Stimulated activated CD4-positive, alpha-beta T cell treated with anti-CD3 and anti-CD28 coated beads, Interleukin-4, amount 100 ng/mL, for 48 hours (primary cell): ENCODE measurements at regions not wholly inside any gene's neighbourhood (a gene's known extent, or its start where the extent isn't known, plus 50 kb on each side); places are given as distances from the start of the nearest gene placed in this dataset.

Source experiments
- DNase-seq, 2 donors: peaks; one replicate each; pipeline ENCODE4 v3.0.0-alpha.2; 2020; ENCODE audit warnings: low read depth in 2 of 2

DNA sequence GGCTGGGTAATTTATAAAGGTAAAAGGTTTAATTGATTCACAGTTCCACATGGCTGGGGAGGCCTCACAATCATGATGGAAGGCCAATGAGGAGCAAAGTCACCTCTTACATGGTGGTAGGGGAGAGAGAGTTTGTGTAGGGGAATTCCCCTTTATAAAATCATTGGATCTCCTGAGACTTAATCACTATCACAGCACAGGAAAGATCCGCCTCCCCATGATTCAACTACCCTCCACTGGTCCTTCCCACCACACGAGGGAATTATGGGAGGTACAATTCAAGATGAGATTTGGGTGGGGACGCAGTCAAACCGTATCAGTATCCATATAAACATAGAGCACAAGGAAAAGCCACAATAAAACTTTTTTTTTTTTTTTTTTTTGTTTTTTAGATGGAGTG, 172.6 kb upstream of the PIEZO2 start:
- DNase-seq: no peak

GRCh38 chr18:11320986-11321385, 171.6 kb upstream of the PIEZO2 start:
- no peak for DNase-seq

GRCh38 chr18:11316546-11316945, 167.2 kb upstream of the PIEZO2 start:
- DNase-seq: no peak

DNA sequence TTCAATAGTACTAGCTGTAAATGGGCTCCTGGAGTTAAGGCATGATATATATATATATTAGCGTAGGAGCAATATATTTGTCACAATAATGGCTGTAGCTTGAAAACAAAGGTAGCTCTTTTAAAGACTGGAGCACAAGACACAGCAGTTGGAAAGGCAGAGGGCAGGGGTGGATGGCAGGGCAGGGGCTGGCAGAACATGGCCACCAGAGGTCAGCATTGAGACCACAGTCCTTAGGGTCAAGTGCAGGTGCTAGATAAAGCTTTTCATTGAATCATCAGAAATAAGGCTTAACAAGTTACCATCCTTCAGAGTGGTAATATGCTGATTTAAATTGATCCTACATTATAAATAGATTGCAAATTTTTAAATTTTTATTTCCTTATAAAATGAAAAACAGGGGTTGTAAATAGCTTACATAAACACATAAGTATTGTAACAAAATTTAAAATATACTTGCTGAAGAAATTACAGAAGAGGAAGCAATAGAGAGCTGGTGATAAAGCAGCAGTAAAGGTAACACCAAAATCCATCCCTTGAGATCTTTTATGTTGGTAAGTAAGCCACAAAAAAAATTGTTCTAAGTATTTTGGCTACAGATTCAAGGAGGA, 161.2 kb upstream of the PIEZO2 start:
- DNase-seq: peak; percentile 23 to 24

GRCh38 chr18:11309172-11309571, 159.8 kb upstream of the PIEZO2 start:
- DNase-seq: no peak

- no peak for DNase-seq
Measured at GRCh38 chr18:11308499-11308898, 159.1 kb upstream of the PIEZO2 start.

- DNase-seq: no peak
Measured at GRCh38 chr18:11307716-11308115, 158.3 kb upstream of the PIEZO2 start.

DNA sequence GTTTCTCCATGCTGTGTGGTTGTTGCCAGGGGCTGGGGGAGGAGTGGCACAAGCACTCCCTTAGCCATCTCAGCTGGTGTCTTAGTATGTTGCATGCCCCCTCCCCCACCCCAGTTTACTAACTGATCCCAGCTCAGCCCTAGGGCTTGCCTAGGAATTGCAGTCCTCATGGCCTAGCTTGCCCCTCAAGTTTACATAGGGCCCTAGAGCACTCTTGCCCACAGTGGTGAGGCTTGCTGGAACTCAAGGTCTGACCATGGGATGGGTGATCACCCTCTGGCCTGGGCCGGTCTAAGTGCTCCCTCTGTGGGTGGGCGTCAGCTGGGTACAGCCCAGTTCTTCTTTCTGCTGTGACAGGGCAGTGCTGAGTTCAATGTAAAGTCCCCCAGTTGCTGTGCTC, 156.1 kb upstream of the PIEZO2 start:
- no peak for DNase-seq

GRCh38 chr18:11304928-11305327, 155.6 kb upstream of the PIEZO2 start:
- DNase-seq: no peak

GRCh38 chr18:11296946-11297345, 147.6 kb upstream of the PIEZO2 start:
- DNase-seq: no peak

GRCh38 chr18:11293794-11294193, 144.4 kb upstream of the PIEZO2 start:
- no peak for DNase-seq

GRCh38 chr18:11290786-11291185, 141.4 kb upstream of the PIEZO2 start:
- DNase-seq: no peak

GRCh38 chr18:11289248-11289647, 139.9 kb upstream of the PIEZO2 start:
- DNase-seq: no peak

GRCh38 chr18:11288401-11288800, 139.0 kb upstream of the PIEZO2 start:
- DNase-seq: no peak

GRCh38 chr18:11286431-11286830, 137.1 kb upstream of the PIEZO2 start:
- no peak for DNase-seq

DNA sequence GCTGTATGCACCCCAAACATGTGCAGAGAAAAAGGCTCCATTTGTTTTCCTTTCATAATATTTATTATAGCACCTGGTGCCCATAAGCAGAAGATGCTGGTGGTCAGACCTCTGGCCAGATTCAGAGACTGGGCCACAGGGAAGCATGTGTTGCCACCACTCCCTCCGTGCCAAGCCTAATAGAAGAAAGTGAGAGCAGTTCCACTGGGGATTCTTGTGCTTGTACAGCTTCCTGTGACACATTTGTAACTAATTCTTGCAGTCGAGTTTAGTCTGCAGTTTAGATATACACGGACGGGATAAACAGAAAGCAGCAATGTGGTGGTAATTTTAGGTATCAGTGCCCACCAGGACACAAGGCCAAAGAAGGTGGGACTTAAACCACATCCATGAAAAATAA, 135.4 kb upstream of the PIEZO2 start:
- no peak for DNase-seq

DNA sequence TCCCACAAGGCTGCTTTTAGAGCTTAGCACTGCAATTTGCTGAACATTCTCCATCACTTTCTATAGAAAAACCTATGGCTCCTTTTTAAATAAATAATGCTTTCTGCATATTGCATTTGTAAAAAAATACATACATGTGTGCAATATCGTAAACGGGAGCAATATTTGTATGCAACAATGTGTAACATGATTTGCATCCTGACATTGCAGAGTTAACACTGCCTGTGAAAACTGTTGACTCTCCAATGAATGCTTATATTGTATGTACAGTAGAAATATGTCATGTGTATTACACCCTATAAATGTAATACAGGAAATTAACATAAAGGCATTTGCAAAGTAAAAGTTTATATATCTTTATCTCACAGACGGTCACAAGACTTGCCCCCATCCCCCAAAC, 135.0 kb upstream of the PIEZO2 start:
- DNase-seq: no peak

- no peak for DNase-seq
Measured at GRCh38 chr18:11283479-11284161, 134.3 kb upstream of the PIEZO2 start.

DNA sequence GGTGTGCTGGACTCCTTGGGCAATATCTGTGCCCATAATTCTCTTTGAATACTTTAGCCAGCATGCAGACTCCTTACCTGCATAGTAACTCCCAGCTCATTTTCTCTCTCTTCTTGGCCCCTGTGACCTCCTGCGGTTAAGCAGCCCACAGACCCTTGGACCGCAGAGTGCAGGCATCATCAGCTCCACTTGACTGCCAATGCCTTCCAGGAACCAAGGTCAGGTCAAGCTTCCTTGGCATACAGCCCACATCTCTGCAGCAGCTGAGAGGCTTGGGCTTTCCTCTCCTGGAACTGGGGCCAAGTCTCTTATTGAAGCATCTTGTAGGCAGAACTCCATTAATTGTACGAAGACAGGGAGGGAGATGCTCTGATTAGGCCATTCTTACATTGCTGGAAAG, 130.1 kb upstream of the PIEZO2 start:
- no peak for DNase-seq

DNA sequence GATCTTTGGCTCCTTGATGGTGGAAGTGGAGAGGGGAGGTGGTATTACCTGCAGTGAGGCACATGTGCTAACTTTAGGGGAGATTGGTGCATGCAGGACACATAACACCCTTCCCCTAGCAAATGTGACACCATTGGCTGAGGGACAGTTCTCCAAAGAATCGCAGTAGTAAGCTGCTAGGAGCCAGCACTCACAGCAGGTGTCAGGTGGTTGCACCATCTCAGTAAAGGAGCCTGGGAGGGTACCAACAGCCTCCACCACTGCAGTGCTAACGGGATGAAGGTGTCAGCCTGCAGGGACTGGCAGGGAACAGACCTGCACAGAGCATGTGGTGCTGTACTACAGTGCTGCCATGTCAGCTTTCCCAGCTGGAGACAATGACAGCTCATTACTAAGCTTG, 127.3 kb upstream of the PIEZO2 start:
- no peak for DNase-seq

DNA sequence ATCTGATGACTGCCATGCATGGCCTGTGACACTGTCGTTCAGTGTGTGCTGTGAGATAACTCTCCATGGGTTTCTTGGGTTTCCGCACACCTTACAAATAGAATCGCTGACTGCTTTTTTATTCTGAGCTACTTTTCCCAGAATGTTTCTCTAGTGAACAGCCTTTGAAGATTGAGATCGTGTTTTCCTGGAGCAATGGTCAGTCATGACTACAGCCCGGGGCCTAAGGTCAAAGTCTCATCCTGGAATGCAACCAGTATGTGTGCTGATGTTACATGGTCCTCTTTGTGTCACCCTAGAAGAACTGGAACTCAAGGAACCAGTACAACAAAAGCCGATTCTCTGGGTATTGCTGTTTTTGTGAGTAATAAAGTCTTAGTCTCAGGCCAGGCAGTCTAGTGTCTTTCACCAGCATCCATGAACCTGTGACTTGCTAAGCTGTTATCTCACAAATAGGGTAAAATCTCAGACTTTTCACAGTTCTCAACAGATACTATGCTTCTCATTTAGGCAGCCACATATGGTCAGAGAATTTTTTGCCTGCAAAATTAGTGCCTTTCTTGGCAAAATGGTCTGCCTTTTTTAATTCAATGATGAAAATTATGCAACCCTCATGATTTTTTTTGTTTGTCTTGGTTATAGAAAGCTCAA, 124.9 kb upstream of the PIEZO2 start:
- no peak for DNase-seq

DNA sequence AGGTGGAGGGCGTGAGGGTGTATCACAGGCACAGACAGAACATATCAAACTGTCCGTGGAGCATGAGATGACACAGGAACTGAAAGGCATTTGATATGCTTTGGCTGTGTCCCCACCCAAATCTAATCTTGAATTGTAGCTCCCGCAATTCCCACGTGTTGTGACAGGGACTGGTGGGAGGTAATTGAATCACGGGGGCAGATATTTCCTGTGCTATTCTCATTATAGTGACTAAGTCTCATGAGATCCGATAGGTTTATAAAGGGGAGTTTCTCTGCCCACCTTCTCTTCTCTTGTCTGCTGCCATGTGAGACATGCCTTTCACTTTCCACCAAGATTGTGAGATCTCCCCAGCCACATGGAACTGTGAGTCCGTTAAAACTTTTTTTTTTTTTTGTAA, 123.1 kb upstream of the PIEZO2 start:
- DNase-seq: no peak

- no peak for DNase-seq
Measured at GRCh38 chr18:11271954-11272353, 122.6 kb upstream of the PIEZO2 start.
